ENCODE measurements at regions not wholly inside any gene's neighbourhood (a gene's known extent, or its start where the extent isn't known, plus 50 kb on each side); places are given as distances from the start of the nearest gene placed in this dataset.

DNA sequence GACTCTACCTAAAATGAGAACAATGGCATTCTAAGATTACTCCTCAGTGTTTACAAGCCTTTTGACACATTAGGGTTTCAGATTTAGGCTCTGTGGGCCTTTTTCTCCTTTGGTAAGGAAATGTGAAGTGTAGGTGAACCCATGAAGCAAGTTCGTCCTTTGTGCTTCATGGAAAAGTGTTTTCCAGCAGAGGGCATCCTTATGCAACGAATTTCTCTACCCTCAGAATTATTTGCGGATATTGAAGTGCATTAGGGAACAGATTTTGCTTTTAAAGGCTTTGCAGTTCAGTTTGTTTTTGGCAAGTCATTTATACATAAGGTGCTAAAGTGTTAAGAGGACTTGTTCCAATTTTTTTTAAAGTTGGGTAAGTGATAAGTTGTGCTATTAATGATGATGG lies 55.7 kb upstream of the FERMT1 start:
- TF ChIP-seq, protein P1, sequence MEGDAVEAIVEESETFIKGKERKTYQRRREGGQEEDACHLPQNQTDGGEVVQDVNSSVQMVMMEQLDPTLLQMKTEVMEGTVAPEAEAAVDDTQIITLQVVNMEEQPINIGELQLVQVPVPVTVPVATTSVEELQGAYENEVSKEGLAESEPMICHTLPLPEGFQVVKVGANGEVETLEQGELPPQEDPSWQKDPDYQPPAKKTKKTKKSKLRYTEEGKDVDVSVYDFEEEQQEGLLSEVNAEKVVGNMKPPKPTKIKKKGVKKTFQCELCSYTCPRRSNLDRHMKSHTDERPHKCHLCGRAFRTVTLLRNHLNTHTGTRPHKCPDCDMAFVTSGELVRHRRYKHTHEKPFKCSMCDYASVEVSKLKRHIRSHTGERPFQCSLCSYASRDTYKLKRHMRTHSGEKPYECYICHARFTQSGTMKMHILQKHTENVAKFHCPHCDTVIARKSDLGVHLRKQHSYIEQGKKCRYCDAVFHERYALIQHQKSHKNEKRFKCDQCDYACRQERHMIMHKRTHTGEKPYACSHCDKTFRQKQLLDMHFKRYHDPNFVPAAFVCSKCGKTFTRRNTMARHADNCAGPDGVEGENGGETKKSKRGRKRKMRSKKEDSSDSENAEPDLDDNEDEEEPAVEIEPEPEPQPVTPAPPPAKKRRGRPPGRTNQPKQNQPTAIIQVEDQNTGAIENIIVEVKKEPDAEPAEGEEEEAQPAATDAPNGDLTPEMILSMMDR (IDR thresholded peaks at IDR 0.05): no peak
- TF ChIP-seq POLR2A (IDR thresholded peaks at IDR 0.05): no peak
- TF ChIP-seq EP300 (IDR thresholded peaks at IDR 0.05): no peak
- TF ChIP-seq POLR2AphosphoS5 (IDR thresholded peaks at IDR 0.05): no peak

All from suprapubic skin (tissue), 4 donors.